ENCODE measurements at regions not wholly inside any gene's neighbourhood (a gene's known extent, or its start where the extent isn't known, plus 50 kb on each side); places are given as distances from the start of the nearest gene placed in this dataset.

- Histone ChIP-seq H3K4me1 (ENCODE audit: low read depth) (no peaks in the 10 kb centered on the region), H3K4me3 (no peak overlapping the region), H3K36me3 (ENCODE audit: low read depth) (no peaks in the 10 kb centered on the region), H3K9me3 (no peaks in the 10 kb centered on the region)
- no peak for TF ChIP-seq CTCF (IDR thresholded peaks at IDR 0.05)
- intact Hi-C loops (cut with DNase I, micrococcal nuclease): no loop called here
- ATAC-seq (no peak), DNase-seq (no peak)
Measured at GRCh38 chr17:37828651-37829124, 83.8 kb upstream of the HNF1B start.

- H3K9me3 ChIP-seq: no peaks in the 10 kb centered on the region
- H3K4me3 ChIP-seq: no peak overlapping the region
- intact Hi-C loops (cut with DNase I, micrococcal nuclease): no loop called here
- no peak for TF ChIP-seq CTCF (IDR thresholded peaks at IDR 0.05)
- no peaks in the 10 kb centered on the region for H3K36me3 ChIP-seq (ENCODE audit: low read depth)
- H3K4me1 ChIP-seq (ENCODE audit: low read depth): no peaks in the 10 kb centered on the region
- DNase-seq (no peak), ATAC-seq (no peak)
Measured at GRCh38 chr17:37827905-37828650, 83.2 kb upstream of the HNF1B start.

GRCh38 chr17:37826497-37827430 lies 81.9 kb upstream of the HNF1B start:
- H3K4me3 ChIP-seq: no peak overlapping the region
- no peak for TF ChIP-seq CTCF (IDR thresholded peaks at IDR 0.05)
- DNase-seq (peak in 1 of 3 donors; percentile 24), ATAC-seq (peak; percentile 40)
- H3K9me3 ChIP-seq: no peaks in the 10 kb centered on the region
- intact Hi-C loops (cut with DNase I, micrococcal nuclease): no loop called here
- no peaks in the 10 kb centered on the region for H3K4me1 ChIP-seq (ENCODE audit: low read depth)
- no peaks in the 10 kb centered on the region for H3K36me3 ChIP-seq (ENCODE audit: low read depth)

- ATAC-seq: no peak
Measured at GRCh38 chr17:37825851-37826250, 81.0 kb upstream of the HNF1B start.

More at GRCh38 chr17:37825851-37826250, 81.0 kb upstream of the HNF1B start:
- intact Hi-C loops (cut with DNase I, micrococcal nuclease): no loop called here
- H3K36me3 ChIP-seq (ENCODE audit: low read depth): no peaks in the 10 kb centered on the region
- H3K4me3 ChIP-seq: no peak overlapping the region
- H3K4me1 ChIP-seq (ENCODE audit: low read depth): no peaks in the 10 kb centered on the region
- no peak for DNase-seq
- no peak for TF ChIP-seq CTCF (IDR thresholded peaks at IDR 0.05)
- no peaks in the 10 kb centered on the region for H3K9me3 ChIP-seq

Measured in mucosa of descending colon (tissue), 3 donors.